Karpas-422 (cell line): ENCODE measurements at regions not wholly inside any gene's neighbourhood (a gene's known extent, or its start where the extent isn't known, plus 50 kb on each side); places are given as distances from the start of the nearest gene placed in this dataset.

Experiments
- DNase-seq: peaks from one replicate; pipeline ENCODE4 v3.0.0-alpha.2; 2015
- H2AFZ ChIP-seq: fragments of 200-600 bp; sonication (generic); 2 replicates; pipeline ENCODE4 v1.6.1; 2014; ENCODE audit warnings: antibody characterized with exemption, low read length, mixed read lengths
- H3K27ac ChIP-seq: fragments of 200-600 bp; sonication (generic); 2 replicates; pipeline ENCODE4 v1.5.1; 2014; ENCODE audit warnings: mild to moderate bottlenecking, low read length, moderate library complexity
- H3K27me3 ChIP-seq: fragments of 200-600 bp; sonication (generic); 2 replicates; pipeline ENCODE4 v1.6.1; 2014; ENCODE audit warnings: low read length, mixed read lengths
- H3K36me3 ChIP-seq: fragments of 200-600 bp; sonication (generic); 2 replicates; pipeline ENCODE4 v1.6.1; 2014; ENCODE audit warnings: low read length, mixed read lengths; ENCODE audit not compliant: insufficient read depth
- H3K4me1 ChIP-seq: fragments of 200-600 bp; sonication (generic); 2 replicates; pipeline ENCODE4 v1.6.1; 2014; ENCODE audit warnings: mild to moderate bottlenecking, low read length, mixed read lengths
- H3K4me2 ChIP-seq: fragments of 200-600 bp; sonication (generic); 2 replicates; pipeline ENCODE4 v1.6.1; 2014; ENCODE audit warnings: low read length, low read depth, mild to moderate bottlenecking; ENCODE audit not compliant: poor library complexity, severe bottlenecking
- H3K4me3 ChIP-seq: fragments of 200-600 bp; sonication (generic); 2 replicates; pipeline ENCODE4 v1.5.1; 2014; ENCODE audit warnings: mild to moderate bottlenecking, antibody characterized with exemption, low read length, mixed read lengths
- H3K79me2 ChIP-seq: fragments of 200-600 bp; sonication (generic); 2 replicates; pipeline ENCODE4 v1.6.1; 2014; ENCODE audit warnings: mild to moderate bottlenecking, low read length, mixed read lengths
- H3K9ac ChIP-seq: fragments of 200-600 bp; sonication (generic); 2 replicates; pipeline ENCODE4 v1.6.0; 2014; ENCODE audit warnings: low read length
- H3K9me2 ChIP-seq: fragments of 200-600 bp; sonication (generic), shearing (Covaris generic); replicated peaks from 2 replicates; pipeline ENCODE4 v1.6.0; 2014; ENCODE audit warnings: mild to moderate bottlenecking, low read length, moderate library complexity; ENCODE audit not compliant: insufficient read depth
- H3K9me3 ChIP-seq: fragments of 300-700, 200-600 bp; sonication (generic); 2 replicates; pipeline ENCODE4 v1.6.1; 2014; ENCODE audit warnings: low read length, mixed read lengths
- H4K20me1 ChIP-seq: fragments of 200-600 bp; sonication (generic); 2 replicates; pipeline ENCODE4 v1.6.1; 2014; ENCODE audit warnings: mild to moderate bottlenecking, antibody characterized with exemption, low read length, low read depth; ENCODE audit not compliant: insufficient read depth

- Histone ChIP-seq H3K4me1 (no peaks in the 10 kb centered on the region), H3K27me3 (no peaks in the 10 kb centered on the region), H3K4me3 (no peak overlapping the region), H3K9me2 (no peaks in the 10 kb centered on the region), H4K20me1 (no peaks in the 10 kb centered on the region), H3K9ac (no peak overlapping the region), H2AFZ (no peak overlapping the region), H3K9me3 (peaks cover 3% of the 10 kb centered on the region; the same call in 1 of the 2 replicates), H3K27ac (no peak overlapping the region), H3K4me2 (no peak overlapping the region), H3K79me2 (no peaks in the 10 kb centered on the region), H3K36me3 (no peaks in the 10 kb centered on the region)
- no peak for DNase-seq
These were observed 67.3 kb upstream of the LGALSL start for GRCh38 chr2:64386676-64387075.

GRCh38 chr2:64390586-64390985 lies 63.4 kb upstream of the LGALSL start:
- H3K79me2 ChIP-seq: no peaks in the 10 kb centered on the region
- no peak for DNase-seq
- H3K4me1 ChIP-seq: no peaks in the 10 kb centered on the region
- no peaks in the 10 kb centered on the region for H3K9me2 ChIP-seq
- H3K36me3 ChIP-seq: no peaks in the 10 kb centered on the region
- no peaks in the 10 kb centered on the region for H3K27me3 ChIP-seq
- H3K27ac ChIP-seq: no peak overlapping the region
- no peak overlapping the region for H2AFZ ChIP-seq
- no peak overlapping the region for H3K4me2 ChIP-seq
- H3K4me3 ChIP-seq: no peak overlapping the region
- H3K9ac ChIP-seq: no peak overlapping the region
- no peaks in the 10 kb centered on the region for H4K20me1 ChIP-seq
- H3K9me3 ChIP-seq: peaks cover 3% of the 10 kb centered on the region; the same call in 1 of the 2 replicates

GRCh38 chr2:64391424-64391823 lies 62.5 kb upstream of the LGALSL start:
- Histone ChIP-seq H3K79me2 (no peaks in the 10 kb centered on the region), H3K9me2 (no peaks in the 10 kb centered on the region), H3K4me2 (no peak overlapping the region), H3K4me3 (no peak overlapping the region), H2AFZ (no peak overlapping the region), H3K36me3 (no peaks in the 10 kb centered on the region), H3K27ac (no peak overlapping the region), H3K27me3 (no peaks in the 10 kb centered on the region), H3K9me3 (peaks cover 3% of the 10 kb centered on the region; the same call in 1 of the 2 replicates), H4K20me1 (no peaks in the 10 kb centered on the region), H3K9ac (no peak overlapping the region), H3K4me1 (no peaks in the 10 kb centered on the region)
- DNase-seq: no peak

GRCh38 chr2:64391940-64392339 lies 62.0 kb upstream of the LGALSL start:
- H4K20me1 ChIP-seq: no peaks in the 10 kb centered on the region
- no peak overlapping the region for H3K27ac ChIP-seq
- H3K9ac ChIP-seq: no peak overlapping the region
- H3K9me3 ChIP-seq: peaks cover 3% of the 10 kb centered on the region; the same call in 1 of the 2 replicates
- H3K27me3 ChIP-seq: no peaks in the 10 kb centered on the region
- H3K9me2 ChIP-seq: no peaks in the 10 kb centered on the region
- no peak overlapping the region for H2AFZ ChIP-seq
- H3K4me3 ChIP-seq: no peak overlapping the region
- no peak for DNase-seq
- no peaks in the 10 kb centered on the region for H3K79me2 ChIP-seq
- no peaks in the 10 kb centered on the region for H3K4me1 ChIP-seq
- H3K4me2 ChIP-seq: no peak overlapping the region
- H3K36me3 ChIP-seq: no peaks in the 10 kb centered on the region

GRCh38 chr2:64392529-64392928 lies 61.4 kb upstream of the LGALSL start:
- no peak overlapping the region for H3K4me2 ChIP-seq
- H3K9me2 ChIP-seq: no peaks in the 10 kb centered on the region
- H3K27ac ChIP-seq: no peak overlapping the region
- H3K4me3 ChIP-seq: no peak overlapping the region
- DNase-seq: no peak
- H3K36me3 ChIP-seq: no peaks in the 10 kb centered on the region
- no peaks in the 10 kb centered on the region for H3K4me1 ChIP-seq
- H2AFZ ChIP-seq: no peak overlapping the region
- no peaks in the 10 kb centered on the region for H3K79me2 ChIP-seq
- no peaks in the 10 kb centered on the region for H4K20me1 ChIP-seq
- no peaks in the 10 kb centered on the region for H3K27me3 ChIP-seq
- no peak overlapping the region for H3K9ac ChIP-seq
- peaks cover 3% of the 10 kb centered on the region; the same call in 1 of the 2 replicates for H3K9me3 ChIP-seq

GRCh38 chr2:64393383-64394010 lies 60.5 kb upstream of the LGALSL start:
- no peak overlapping the region for H3K27ac ChIP-seq
- no peak overlapping the region for H2AFZ ChIP-seq
- H3K9me2 ChIP-seq: no peaks in the 10 kb centered on the region
- no peak overlapping the region for H3K4me3 ChIP-seq
- no peaks in the 10 kb centered on the region for H3K27me3 ChIP-seq
- H4K20me1 ChIP-seq: no peaks in the 10 kb centered on the region
- DNase-seq: no peak
- no peaks in the 10 kb centered on the region for H3K4me1 ChIP-seq
- no peak overlapping the region for H3K4me2 ChIP-seq
- H3K9ac ChIP-seq: no peak overlapping the region
- no peaks in the 10 kb centered on the region for H3K79me2 ChIP-seq
- H3K36me3 ChIP-seq: no peaks in the 10 kb centered on the region
- H3K9me3 ChIP-seq: peaks cover 3% of the 10 kb centered on the region; the same call in 1 of the 2 replicates

- no peaks in the 10 kb centered on the region for H3K9me2 ChIP-seq
- no peaks in the 10 kb centered on the region for H3K36me3 ChIP-seq
- H3K27me3 ChIP-seq: no peaks in the 10 kb centered on the region
- no peak overlapping the region for H3K4me2 ChIP-seq
- H3K4me3 ChIP-seq: no peak overlapping the region
- DNase-seq: no peak
- no peak overlapping the region for H3K27ac ChIP-seq
- no peaks in the 10 kb centered on the region for H4K20me1 ChIP-seq
- H3K9ac ChIP-seq: no peak overlapping the region
- H2AFZ ChIP-seq: no peak overlapping the region
- H3K4me1 ChIP-seq: no peaks in the 10 kb centered on the region
- peaks cover 3% of the 10 kb centered on the region; the same call in 1 of the 2 replicates for H3K9me3 ChIP-seq
- H3K79me2 ChIP-seq: no peaks in the 10 kb centered on the region
These were observed 59.8 kb upstream of the LGALSL start for GRCh38 chr2:64394153-64394552.

GRCh38 chr2:64396001-64396400 lies 58.0 kb upstream of the LGALSL start:
- no peak for DNase-seq
- no peak overlapping the region for H3K27ac ChIP-seq
- H3K4me2 ChIP-seq: no peak overlapping the region
- H4K20me1 ChIP-seq: no peaks in the 10 kb centered on the region
- no peaks in the 10 kb centered on the region for H3K36me3 ChIP-seq
- H3K79me2 ChIP-seq: no peaks in the 10 kb centered on the region
- no peak overlapping the region for H2AFZ ChIP-seq
- no peaks in the 10 kb centered on the region for H3K4me1 ChIP-seq
- H3K9ac ChIP-seq: no peak overlapping the region
- no peaks in the 10 kb centered on the region for H3K9me3 ChIP-seq
- H3K27me3 ChIP-seq: no peaks in the 10 kb centered on the region
- H3K4me3 ChIP-seq: no peak overlapping the region
- H3K9me2 ChIP-seq: no peaks in the 10 kb centered on the region
